ENCODE measurements at regions not wholly inside any gene's neighbourhood (a gene's known extent, or its start where the extent isn't known, plus 50 kb on each side); places are given as distances from the start of the nearest gene placed in this dataset.

- H2AFZ ChIP-seq (ENCODE audit: low read length): no peak overlapping the region
- no peaks in the 10 kb centered on the region for H3K36me3 ChIP-seq (ENCODE audit: insufficient read depth, low read length)
- H4K20me1 ChIP-seq (ENCODE audit: insufficient read depth, low read length): no peaks in the 10 kb centered on the region
- no peak overlapping the region for H3K27ac ChIP-seq (ENCODE audit: low read depth, low read length)
- H3K9me3 ChIP-seq (ENCODE audit: low read depth, low read length): no peaks in the 10 kb centered on the region
- no peak for TF ChIP-seq CTCF (IDR thresholded peaks at IDR 0.05; ENCODE audit: extremely low read depth, low read depth, low read length)
- no peaks in the 10 kb centered on the region for H3K4me1 ChIP-seq (ENCODE audit: insufficient read depth, low read length)
- no peak for DNase-seq (ENCODE audit: insufficient read length, low spot score, missing footprints)
- no peaks in the 10 kb centered on the region for H3K27me3 ChIP-seq (ENCODE audit: insufficient read depth, low read length)
- H3K79me2 ChIP-seq (ENCODE audit: insufficient read depth, low read length): no peaks in the 10 kb centered on the region
- H3K4me3 ChIP-seq (ENCODE audit: insufficient read depth, low read length): no peak overlapping the region
- H3K4me2 ChIP-seq (ENCODE audit: insufficient read depth, low read length): no peak overlapping the region
Measured at GRCh38 chr13:62706048-62706447, 1290.4 kb upstream of the PCDH20 start.

GRCh38 chr13:62704875-62705274 lies 1289.2 kb upstream of the PCDH20 start:
- Histone ChIP-seq H3K27ac (ENCODE audit: low read depth, low read length) (no peak overlapping the region), H3K27me3 (ENCODE audit: insufficient read depth, low read length) (no peaks in the 10 kb centered on the region), H4K20me1 (ENCODE audit: insufficient read depth, low read length) (no peaks in the 10 kb centered on the region), H3K9me3 (ENCODE audit: low read depth, low read length) (no peaks in the 10 kb centered on the region), H3K36me3 (ENCODE audit: insufficient read depth, low read length) (no peaks in the 10 kb centered on the region), H3K4me1 (ENCODE audit: insufficient read depth, low read length) (no peaks in the 10 kb centered on the region), H2AFZ (ENCODE audit: low read length) (no peak overlapping the region), H3K4me3 (ENCODE audit: insufficient read depth, low read length) (no peak overlapping the region), H3K79me2 (ENCODE audit: insufficient read depth, low read length) (no peaks in the 10 kb centered on the region), H3K4me2 (ENCODE audit: insufficient read depth, low read length) (no peak overlapping the region)
- no peak for DNase-seq (ENCODE audit: insufficient read length, low spot score, missing footprints)
- TF ChIP-seq CTCF (IDR thresholded peaks at IDR 0.05; ENCODE audit: extremely low read depth, low read depth, low read length): no peak

- no peak for DNase-seq (ENCODE audit: insufficient read length, low spot score, missing footprints)
- Histone ChIP-seq H3K4me3 (ENCODE audit: insufficient read depth, low read length) (no peak overlapping the region), H3K4me2 (ENCODE audit: insufficient read depth, low read length) (no peak overlapping the region), H3K27ac (ENCODE audit: low read depth, low read length) (no peak overlapping the region), H3K36me3 (ENCODE audit: insufficient read depth, low read length) (no peaks in the 10 kb centered on the region), H4K20me1 (ENCODE audit: insufficient read depth, low read length) (no peaks in the 10 kb centered on the region), H3K4me1 (ENCODE audit: insufficient read depth, low read length) (no peaks in the 10 kb centered on the region), H3K27me3 (ENCODE audit: insufficient read depth, low read length) (no peaks in the 10 kb centered on the region), H3K9me3 (ENCODE audit: low read depth, low read length) (no peaks in the 10 kb centered on the region), H2AFZ (ENCODE audit: low read length) (no peak overlapping the region), H3K79me2 (ENCODE audit: insufficient read depth, low read length) (no peaks in the 10 kb centered on the region)
- TF ChIP-seq CTCF (IDR thresholded peaks at IDR 0.05; ENCODE audit: extremely low read depth, low read depth, low read length): no peak
Measured at GRCh38 chr13:62702502-62702901, 1286.9 kb upstream of the PCDH20 start.

GRCh38 chr13:62697701-62698100 lies 1282.1 kb upstream of the PCDH20 start:
- H3K36me3 ChIP-seq (ENCODE audit: insufficient read depth, low read length): no peaks in the 10 kb centered on the region
- H2AFZ ChIP-seq (ENCODE audit: low read length): no peak overlapping the region
- H3K27me3 ChIP-seq (ENCODE audit: insufficient read depth, low read length): no peaks in the 10 kb centered on the region
- no peak overlapping the region for H3K27ac ChIP-seq (ENCODE audit: low read depth, low read length)
- no peak for DNase-seq (ENCODE audit: insufficient read length, low spot score, missing footprints)
- no peaks in the 10 kb centered on the region for H3K79me2 ChIP-seq (ENCODE audit: insufficient read depth, low read length)
- peaks cover 3% of the 10 kb centered on the region for H3K9me3 ChIP-seq (ENCODE audit: low read depth, low read length)
- no peak overlapping the region for H3K4me3 ChIP-seq (ENCODE audit: insufficient read depth, low read length)
- no peak for TF ChIP-seq CTCF (IDR thresholded peaks at IDR 0.05; ENCODE audit: extremely low read depth, low read depth, low read length)
- H3K4me1 ChIP-seq (ENCODE audit: insufficient read depth, low read length): no peaks in the 10 kb centered on the region
- no peaks in the 10 kb centered on the region for H4K20me1 ChIP-seq (ENCODE audit: insufficient read depth, low read length)
- H3K4me2 ChIP-seq (ENCODE audit: insufficient read depth, low read length): no peak overlapping the region

Data from osteoblast (primary cell).